ENCODE measurements at regions not wholly inside any gene's neighbourhood (a gene's known extent, or its start where the extent isn't known, plus 50 kb on each side); places are given as distances from the start of the nearest gene placed in this dataset.

GRCh38 chr9:109953300-109953699, 173.3 kb downstream of the PALM2AKAP2 start:
- peak; percentile 30 for DNase-seq

- DNase-seq = no peak
These were observed 174.0 kb downstream of the PALM2AKAP2 start for GRCh38 chr9:109953813-109954497.

GRCh38 chr9:109956717-109957440, 176.9 kb downstream of the PALM2AKAP2 start:
- peak; percentile 44 for DNase-seq

- no peak for DNase-seq
These were observed 179.7 kb downstream of the PALM2AKAP2 start for GRCh38 chr9:109959679-109960078.

GRCh38 chr9:109961626-109962025, 181.6 kb downstream of the PALM2AKAP2 start:
- no peak for DNase-seq

GRCh38 chr9:109962215-109962614, 182.2 kb downstream of the PALM2AKAP2 start:
- DNase-seq = no peak

- no peak for DNase-seq
These were observed 183.1 kb downstream of the PALM2AKAP2 start for GRCh38 chr9:109963079-109963478.

GRCh38 chr9:109966643-109967368, 186.8 kb downstream of the PALM2AKAP2 start:
- peak; percentile 35 for DNase-seq

- DNase-seq = peak; percentile 94
These were observed 187.9 kb downstream of the PALM2AKAP2 start for GRCh38 chr9:109967651-109968642.

GRCh38 chr9:109969011-109969410, 189.0 kb downstream of the PALM2AKAP2 start:
- DNase-seq = peak; percentile 26

- no peak for DNase-seq
These were observed 189.7 kb downstream of the PALM2AKAP2 start for GRCh38 chr9:109969573-109970237.

GRCh38 chr9:109971226-109971625, 191.2 kb downstream of the PALM2AKAP2 start:
- no peak for DNase-seq

- DNase-seq = peak; percentile 99
These were observed 192.3 kb downstream of the PALM2AKAP2 start for GRCh38 chr9:109972026-109972882.

- no peak for DNase-seq
These were observed 193.3 kb downstream of the PALM2AKAP2 start for GRCh38 chr9:109973336-109973735.

GRCh38 chr9:109974143-109974917, 194.3 kb downstream of the PALM2AKAP2 start:
- DNase-seq = peak; percentile 95

GRCh38 chr9:109974918-109975276, 194.9 kb downstream of the PALM2AKAP2 start:
- DNase-seq = no peak

GRCh38 chr9:109975574-109976295, 195.7 kb downstream of the PALM2AKAP2 start:
- DNase-seq = no peak

GRCh38 chr9:109976303-109976702, 196.3 kb downstream of the PALM2AKAP2 start:
- DNase-seq = no peak

GRCh38 chr9:109977521-109977920, 197.5 kb downstream of the PALM2AKAP2 start:
- DNase-seq = no peak

Data from MV-4-11 (cell line).